NCI-H69 (cell line): ENCODE measurements at regions not wholly inside any gene's neighbourhood (a gene's known extent, or its start where the extent isn't known, plus 50 kb on each side); places are given as distances from the start of the nearest gene placed in this dataset.
A peak's percentile ranks its signal among the peaks of the same experiment; 100 is the strongest.
"Not testable (repeated sequence)": the region's sequence is repeated elsewhere in the genome, so short reads cannot be mapped to it uniquely, and the experiment has no call there.

Experiments
- DNase-seq: peaks from one replicate; lab custom pipeline; 2025; lab: John Stamatoyannopoulos, UW

DNA sequence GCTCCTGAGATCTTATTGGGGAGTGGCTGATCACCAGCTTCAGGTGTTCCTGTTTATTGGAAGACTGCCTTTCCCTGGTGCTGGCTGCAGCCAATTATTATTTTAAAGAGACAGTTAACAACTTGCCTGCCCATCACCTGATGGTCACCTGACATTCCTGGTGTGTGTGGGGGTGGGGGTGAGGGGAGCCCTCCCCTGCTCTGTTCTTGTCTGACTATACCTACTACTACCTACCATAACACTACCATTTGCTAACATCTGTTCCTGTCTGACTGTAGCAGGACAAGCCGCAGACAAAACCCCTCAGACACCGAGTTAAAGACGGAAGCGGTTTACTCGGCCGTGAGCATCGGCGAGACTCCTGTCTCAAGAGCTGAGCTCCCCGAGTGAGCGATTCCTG, 54.9 kb upstream of the NBPF3 start:
- no peak for DNase-seq

DNA sequence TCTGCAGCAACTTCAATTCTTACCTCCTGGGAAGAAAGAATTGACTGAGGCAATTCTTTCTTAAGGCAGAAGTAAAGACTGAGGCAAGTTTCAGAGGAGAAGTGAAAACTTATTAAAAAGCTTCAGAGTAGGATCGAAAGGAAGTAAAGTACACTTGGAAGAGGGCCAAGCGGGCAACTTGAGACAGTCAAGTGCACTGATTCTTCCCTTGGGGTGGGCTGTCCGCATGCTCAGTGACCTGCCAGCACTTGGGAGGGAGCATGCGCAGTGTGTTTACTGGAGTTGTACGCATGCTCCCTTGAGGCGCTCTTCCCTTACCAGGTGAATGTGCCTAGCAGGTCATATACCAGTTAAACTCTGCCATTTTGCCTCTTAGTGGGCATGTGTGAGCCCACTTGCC, 55.3 kb upstream of the NBPF3 start:
- peak; percentile 9 for DNase-seq

DNA sequence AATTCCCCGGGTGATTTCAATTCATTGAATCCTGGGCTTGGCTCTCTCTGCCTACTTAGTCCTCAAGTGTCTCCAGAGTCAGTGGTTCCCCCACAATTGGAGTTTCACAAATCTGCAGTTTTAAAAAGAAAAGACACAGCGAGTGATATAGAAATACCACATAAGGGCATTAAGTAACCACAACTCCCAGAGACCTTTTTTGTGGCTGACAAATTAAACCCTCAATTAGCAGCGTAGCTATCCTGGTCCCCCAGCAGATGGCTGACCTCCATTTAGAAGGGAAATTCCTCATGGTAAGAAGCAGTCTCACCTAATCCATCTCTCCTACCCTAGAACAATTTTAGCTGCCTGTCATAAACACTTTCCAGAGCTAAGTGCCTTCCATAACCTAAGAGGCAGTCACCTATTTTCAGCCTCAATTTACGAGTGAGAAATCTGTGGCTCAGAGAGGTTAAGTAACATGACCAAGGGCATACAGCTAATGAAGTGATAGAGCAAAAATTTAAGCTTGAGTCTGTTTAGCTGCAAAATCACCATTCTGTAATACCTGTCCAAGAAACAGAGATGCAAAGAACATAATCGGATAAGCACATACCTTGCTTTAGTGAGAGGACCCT, 56.0 kb upstream of the NBPF3 start:
- DNase-seq = peak; percentile 38

DNA sequence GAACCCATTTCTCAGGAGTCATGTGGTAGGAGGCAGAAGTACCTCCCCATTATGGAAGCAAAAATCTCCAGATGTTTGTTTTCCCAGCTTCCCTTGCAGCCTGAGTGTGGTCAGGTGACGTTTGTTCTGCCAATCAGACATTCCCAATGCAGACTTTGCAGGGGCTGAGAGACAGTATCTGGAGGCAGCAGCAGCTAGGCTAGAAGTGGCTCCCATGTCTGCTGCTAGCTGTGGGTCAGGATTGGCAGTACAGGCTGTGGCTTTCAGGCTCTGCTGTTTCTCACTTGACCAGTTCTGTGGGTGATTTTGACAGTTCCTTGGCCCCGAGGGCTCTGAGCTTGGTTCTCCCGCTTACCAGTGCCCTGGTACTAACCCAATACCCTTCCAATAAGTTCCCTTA, 58.6 kb upstream of the NBPF3 start:
- no peak for DNase-seq

DNA sequence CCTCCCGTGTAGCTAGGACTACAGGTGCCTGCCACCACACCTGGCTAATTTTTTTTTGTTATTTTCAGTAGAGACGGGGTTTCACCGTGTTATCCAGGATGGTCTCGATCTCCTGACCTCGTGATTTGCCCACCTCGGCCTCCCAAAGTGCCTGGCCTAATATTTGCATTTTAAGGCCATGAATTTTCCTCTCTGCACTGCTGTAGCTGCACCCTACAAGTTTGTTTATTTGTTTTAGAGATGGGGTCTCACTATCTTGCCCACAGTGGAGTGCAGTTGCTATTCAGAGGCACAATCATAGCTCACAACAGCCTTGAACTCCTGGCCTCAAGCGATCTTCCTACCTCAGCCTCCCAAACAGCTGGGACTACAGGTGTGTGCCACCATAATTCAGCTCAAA, 59.8 kb upstream of the NBPF3 start:
- not testable (repeated sequence) for DNase-seq

DNA sequence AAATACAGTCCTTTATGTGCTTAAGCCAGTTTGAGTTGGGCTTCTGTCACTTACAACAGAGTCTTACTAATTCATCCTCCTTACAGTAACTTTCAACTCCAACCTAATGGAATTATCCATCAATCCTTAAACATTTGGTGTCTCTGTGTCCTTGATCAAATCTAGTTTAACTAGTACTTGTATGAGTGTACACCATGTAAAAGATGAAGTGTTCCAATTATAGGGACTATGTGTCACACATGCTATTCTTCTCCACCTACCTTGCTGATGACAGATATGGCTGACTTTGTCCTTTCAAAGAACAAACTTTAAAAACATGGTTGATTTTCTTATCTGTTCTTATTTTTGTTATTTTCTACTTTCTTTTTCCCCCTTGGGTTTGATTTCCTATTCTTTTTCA, 60.4 kb upstream of the NBPF3 start:
- no peak for DNase-seq

DNA sequence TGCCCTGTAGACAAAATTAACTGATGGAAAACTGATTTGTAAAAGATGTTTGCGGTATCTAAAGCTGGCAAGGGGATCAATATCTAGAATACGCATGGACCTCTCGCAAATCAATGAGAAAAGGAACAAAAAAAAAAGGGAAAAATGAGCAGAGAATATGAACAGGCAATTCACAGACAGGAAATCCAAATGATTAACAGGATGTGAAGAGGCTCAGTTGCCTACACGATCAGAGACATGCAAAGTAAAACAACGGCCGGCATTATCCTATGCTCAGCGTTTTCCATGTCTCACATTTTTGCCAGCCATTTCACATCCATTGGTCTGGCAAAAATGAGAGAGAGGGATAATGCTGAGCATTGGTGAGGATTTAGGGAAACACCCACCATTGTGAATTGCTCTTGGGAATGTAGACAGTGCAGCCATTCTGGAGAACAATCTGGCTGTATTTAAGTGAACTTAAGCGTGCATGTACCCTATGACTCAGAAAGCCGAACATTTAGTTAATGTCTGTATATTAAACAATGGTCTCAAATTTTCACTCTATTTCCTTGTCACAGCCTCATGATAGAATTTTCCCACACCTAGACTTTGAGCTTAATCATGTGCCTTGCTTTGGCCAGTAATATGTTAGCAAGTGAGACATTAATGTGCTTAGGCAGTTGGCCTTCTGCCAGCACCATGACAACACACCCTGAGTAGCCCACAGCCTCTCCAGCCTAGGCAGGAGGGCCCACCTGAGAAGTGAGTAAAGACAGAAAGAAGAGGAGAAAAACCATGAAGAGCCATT, 61.0 kb upstream of the NBPF3 start:
- peak; percentile 56 for DNase-seq

DNA sequence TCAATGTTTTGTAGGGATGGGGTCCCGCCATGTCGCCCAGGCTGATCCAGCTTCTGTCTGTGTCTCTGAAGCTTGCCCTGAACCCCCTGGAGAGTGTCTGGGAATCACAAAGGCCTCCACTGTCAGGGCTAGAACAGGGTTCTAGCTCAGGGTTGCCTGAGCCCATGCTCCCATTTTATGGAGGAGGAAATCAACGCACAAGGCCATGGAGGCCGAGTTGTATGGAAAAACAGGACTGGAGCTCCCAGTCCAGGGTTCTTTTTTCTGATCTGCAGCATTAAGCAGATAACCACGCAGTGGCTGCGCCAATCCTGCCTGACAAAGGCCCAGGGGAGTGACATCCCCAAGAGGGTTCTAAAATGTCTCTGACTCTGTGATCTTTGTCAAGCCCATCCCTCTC, 67.6 kb upstream of the NBPF3 start:
- no peak for DNase-seq

DNA sequence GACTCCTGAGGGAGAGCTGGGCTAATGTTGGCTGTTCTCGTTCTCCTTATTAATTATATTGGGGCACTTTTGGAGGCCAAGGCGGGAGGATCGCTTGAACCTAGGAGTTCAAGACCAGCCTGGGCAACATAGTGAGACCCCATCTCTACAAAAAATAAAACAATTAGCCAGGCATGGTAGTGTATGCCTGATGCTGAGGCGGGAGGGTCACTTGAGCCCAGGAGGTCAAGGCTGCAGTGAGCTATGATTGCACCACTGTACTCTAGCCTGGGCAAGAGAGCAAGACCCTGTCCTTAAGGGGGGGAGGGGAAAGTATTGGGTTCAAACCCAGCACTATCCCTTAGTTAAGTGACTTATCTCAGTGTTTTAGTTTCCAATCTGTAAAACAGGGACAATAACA, 70.0 kb upstream of the NBPF3 start:
- no peak for DNase-seq

DNA sequence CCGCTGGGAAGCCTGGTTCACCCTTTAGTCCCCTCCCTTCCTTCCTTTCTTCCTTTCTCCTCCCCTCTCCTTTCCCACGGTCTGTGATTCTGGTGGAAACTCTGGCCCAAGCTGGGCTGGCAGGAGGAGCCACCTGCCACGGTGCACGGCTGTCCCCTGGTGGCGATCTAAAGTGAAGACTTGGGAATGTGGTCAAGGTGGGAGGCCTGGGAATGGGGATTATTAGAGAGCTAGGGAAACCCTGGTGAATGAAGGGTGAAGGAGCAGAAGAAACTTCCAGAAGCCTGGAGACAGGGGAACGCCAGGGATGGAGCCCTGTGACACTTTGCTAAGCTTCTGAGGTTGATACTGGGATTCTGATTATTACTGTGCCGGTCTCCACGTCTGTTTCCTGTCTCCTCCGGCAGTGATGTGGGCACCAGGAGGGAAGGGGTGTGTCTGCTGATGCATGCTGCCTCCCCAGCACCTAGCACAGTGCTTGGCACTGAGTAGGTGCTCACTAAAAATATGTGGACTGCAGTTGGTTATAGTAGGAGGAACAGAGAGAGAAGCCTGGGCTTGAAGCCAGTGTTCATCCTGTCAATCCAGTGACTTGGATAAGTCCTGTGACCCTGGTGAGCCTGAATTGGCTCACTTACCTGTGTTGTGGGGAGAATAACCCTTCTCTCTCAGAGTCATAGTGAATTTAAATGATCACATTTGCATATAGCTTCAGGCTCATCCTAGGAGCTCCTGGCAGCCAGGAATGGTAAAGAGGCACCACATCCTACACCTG, 71.2 kb upstream of the NBPF3 start:
- peak; percentile 80 for DNase-seq

DNA sequence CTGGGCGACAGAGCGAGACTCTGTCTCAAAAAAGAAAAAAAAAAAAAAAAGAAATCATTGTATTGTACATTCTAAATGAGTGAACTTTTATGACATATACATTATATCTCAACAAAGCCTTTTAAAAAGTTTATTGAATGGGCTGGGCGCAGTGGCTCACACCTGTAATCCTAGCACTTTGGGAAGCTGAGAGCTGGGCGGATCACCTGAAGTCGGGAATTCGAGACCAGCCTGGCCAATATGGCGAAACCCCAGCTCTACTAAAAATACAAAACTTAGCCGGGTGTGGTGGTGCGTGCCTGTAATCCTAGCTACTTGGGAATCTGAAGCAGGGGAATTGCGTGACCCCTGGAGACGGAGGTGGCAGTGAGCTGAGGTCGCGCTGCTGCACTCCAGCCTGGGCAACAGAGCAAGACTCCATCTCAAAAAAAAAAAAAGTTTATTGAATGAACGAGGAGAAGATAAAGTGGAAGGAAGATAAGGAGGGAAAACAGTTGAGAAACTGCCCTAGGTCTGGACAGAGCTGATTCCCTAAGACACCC, 71.9 kb upstream of the NBPF3 start:
- DNase-seq = not testable (repeated sequence)

DNA sequence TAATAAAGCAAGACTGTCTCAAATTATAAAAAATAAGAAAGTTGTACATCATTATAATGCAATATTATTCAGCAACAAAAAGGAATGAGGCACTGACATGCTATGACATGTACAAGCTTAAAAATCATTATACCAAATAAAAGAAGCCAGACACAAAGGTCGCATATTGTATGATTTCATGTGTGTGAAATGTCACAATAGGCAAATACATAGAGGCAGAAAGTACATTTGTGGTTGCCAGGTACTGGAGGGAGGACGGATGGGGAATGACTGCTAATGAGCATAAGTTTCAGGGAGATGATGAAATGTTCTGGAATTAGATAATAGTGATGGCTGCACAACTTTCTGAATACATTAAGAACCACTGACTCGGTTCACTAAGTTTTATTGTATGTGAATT, 73.6 kb upstream of the NBPF3 start:
- no peak for DNase-seq

DNA sequence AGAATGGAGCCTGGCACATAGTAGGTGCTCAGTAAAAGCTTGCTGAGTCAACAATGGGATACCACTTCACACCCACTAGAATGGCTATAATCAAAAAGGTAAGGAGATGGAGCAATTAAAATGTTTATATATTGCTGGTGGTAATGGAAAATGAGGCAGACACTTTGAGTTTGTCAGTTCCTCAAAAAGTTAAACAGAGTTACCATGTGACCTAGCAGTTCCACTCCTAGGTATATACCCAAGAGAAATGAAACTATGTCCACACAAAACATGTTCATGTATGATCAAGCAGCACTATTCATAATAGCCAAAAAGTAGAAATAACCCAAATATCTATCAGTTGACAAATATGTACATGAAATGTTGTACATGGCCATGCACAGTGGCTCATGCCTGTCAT, 74.8 kb upstream of the ECE1 start:
- no peak for DNase-seq

DNA sequence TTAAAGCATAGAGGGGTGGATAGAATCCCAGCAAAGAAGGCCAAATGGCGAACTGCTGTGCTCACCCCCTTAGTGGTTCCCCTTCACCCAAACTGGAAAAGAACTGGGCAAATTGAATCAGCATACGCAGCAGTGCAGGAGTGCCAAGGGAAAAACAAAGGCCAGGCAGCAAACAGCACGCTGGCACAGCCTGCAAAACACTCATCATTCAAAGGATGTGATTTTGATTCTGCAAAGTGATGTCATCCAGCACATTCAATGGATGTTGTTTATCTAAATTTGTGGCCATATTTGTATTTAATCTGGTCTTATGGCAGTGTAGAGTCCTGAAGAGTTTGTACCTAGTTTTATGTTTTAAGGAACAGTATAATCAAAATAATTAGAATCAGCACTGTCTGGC, 71.8 kb upstream of the ECE1 start:
- no peak for DNase-seq

DNA sequence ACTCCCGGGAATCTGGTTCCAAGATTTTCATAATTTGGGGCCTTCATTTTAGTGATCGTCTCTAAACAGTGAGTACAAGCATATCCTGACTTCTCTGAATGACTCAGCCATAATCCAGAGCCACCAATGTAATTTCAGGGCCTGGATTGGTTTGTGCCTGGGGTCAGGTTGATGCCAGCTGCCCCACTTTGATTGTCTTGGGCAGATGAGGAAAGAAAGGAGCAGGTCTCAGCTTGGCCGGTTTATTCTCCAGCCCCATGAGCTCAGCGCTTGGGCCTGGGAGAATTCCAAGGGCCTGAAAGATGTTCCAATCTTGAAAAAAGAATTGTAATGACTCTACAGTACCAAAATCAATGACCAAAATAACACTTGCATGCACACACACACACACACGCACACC, 71.2 kb upstream of the ECE1 start:
- no peak for DNase-seq

DNA sequence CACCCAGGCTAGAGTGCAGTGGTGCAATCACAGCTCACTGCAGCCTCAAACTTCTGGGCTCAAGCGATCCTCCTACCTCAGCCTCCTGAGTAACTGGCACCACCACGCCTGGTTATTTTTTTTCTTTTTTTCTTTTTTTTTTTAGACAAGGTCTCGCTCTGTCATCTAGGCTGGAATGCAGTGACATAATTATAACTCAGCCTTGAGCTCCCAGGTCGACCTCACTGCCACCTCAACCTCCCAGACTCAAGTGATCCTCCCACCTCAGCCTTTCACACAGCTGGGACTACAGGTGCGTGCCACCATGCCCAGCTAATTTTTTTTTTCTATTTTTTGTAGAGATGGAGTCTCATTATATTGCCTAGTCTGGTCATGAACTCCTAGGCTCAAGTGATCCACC, 66.9 kb upstream of the ECE1 start:
- no peak for DNase-seq

DNA sequence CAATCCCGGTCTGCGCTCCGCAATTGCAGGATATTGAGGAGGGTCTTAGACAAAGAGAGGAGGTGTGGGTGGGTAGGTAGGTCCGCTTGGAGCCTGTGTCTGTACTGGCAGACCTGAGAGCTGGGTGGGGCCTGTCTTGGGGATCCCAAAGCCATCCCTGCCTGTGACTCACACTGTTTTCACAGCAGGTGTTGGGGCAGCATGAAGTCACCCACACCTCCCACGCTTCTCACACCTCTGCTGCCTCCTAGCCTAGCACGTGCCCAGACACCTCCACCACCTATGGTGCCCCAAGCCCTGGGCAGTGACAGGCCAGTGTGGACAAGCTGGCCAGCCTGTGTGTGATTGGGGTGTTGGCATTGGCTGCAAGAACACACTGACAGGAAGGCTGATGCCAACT, 65.7 kb upstream of the ECE1 start:
- DNase-seq = peak; percentile 19

DNA sequence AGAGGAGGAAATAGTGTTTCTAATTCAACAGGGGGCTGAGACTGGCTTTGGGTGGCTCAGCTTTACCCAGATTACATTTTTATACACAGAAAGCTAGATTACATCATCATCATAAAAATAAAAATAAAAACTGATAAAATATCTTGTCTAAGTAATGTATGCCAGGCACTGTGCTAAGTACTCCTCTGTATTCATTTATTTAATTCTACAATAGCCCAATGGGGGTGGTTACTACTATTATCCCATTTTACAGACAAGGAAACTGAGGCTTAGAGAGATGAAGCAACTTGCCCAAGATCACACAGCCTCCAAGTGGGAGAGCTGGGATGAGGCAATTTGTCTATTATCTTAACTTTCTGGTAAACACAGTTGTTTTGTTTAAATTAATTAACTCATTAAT, 62.3 kb upstream of the ECE1 start:
- DNase-seq = no peak

DNA sequence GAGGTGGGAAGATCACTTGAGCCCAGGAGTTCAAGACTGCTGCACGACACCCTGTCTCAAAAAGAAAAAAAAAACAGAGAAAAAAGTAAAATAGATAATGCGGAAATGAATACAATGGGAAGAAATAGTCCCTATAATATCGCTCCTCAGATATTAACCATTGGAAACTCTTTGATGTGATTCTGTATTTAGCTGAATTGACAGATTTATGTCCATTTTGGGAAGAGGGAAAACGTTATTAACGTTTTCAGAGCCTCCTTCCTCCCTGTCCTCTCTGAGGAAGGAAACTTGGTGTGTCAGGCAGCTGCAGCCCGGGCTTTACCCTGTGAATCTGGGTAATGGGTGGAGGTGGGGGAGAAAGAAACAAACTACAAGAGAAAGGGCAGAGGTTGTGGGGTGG, 61.6 kb upstream of the ECE1 start:
- no peak for DNase-seq

DNA sequence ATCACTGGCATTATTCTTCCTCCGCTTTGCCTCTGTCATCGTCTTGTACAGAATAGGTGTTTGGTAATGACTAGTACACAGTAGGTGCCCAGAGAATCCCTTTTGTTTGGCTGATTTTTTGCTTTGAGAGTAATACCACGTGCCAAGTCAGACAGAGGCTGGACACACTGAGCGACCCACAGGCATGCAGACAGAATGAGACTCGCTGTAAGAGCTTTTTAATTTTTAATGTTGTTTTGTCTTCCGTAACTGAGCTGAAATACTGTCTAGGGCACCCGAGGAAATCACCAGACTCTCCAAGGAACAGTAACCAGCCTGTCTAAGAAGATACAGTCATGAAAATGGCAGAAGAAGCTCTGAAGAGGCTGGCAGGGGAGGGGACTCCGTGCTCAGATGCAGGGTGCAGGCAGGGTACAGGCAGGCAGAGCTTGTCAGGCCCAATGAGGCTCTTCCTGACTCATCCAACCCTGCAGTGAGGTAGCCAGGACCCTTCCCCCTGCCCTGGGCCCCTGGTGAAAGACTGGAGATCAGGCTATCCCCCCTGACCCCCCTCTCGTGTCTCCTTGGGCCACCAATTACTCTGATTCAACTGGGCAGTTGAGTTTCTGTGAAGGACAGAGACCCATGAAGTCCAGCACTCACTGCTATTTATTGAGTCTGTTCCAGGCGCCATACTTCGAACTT, 60.1 kb upstream of the ECE1 start:
- no peak for DNase-seq

DNA sequence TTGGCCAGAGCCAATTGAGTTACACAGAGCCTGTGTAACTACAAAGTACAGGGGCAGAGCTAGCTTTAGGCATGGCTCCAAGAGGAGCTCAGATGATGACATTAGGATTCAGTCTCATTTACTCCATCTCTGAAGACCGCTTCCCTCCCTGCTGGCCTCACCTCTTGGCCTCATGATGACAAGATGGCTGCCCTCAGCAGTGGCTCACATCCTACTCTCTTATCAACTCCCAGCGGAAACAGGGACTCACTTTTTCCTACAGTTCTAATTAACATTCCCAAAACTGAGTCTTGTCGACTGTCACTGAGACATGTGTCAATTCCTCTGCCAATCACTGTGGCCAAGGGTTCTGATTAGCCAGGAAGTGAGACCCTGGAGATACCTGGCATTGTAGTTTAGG, 59.4 kb upstream of the ECE1 start:
- DNase-seq = no peak

DNA sequence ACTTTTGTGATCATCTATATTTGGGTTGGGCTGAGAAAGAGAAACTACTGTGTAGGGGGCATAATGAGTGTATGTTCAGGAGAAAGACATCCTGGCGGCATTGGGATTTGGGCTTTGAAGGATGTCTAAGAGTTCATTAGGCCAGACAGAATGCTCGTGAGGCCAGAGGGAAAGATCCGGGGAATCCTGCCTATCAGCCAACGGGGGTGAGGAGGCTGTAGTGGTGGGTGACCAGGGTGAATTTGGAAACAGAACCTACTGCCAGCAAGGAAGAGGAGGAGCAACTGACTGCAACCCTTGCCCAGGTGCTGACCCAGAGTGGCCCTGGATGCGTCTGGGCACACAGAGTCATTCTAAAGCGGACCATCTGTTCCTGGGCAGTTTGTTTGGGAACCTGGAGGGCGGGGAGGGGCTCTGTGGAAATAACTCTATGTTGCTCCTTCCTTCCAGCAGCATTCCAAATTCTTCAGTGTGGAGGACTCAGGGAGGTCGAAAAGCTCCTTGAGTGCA, 56.9 kb upstream of the ECE1 start:
- DNase-seq = peak; percentile 33
